ENCODE measurements at regions not wholly inside any gene's neighbourhood (a gene's known extent, or its start where the extent isn't known, plus 50 kb on each side); places are given as distances from the start of the nearest gene placed in this dataset.

GRCh38 chr6:119428633-119429032 lies 79.1 kb upstream of the MAN1A1 start:
- no peak for TF ChIP-seq POLR2A (IDR thresholded peaks at IDR 0.05)
- TF ChIP-seq, protein P1, sequence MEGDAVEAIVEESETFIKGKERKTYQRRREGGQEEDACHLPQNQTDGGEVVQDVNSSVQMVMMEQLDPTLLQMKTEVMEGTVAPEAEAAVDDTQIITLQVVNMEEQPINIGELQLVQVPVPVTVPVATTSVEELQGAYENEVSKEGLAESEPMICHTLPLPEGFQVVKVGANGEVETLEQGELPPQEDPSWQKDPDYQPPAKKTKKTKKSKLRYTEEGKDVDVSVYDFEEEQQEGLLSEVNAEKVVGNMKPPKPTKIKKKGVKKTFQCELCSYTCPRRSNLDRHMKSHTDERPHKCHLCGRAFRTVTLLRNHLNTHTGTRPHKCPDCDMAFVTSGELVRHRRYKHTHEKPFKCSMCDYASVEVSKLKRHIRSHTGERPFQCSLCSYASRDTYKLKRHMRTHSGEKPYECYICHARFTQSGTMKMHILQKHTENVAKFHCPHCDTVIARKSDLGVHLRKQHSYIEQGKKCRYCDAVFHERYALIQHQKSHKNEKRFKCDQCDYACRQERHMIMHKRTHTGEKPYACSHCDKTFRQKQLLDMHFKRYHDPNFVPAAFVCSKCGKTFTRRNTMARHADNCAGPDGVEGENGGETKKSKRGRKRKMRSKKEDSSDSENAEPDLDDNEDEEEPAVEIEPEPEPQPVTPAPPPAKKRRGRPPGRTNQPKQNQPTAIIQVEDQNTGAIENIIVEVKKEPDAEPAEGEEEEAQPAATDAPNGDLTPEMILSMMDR (IDR thresholded peaks at IDR 0.05): no peak

Data from Peyer's patch (tissue), 4 donors.